ENCODE measurements at regions not wholly inside any gene's neighbourhood (a gene's known extent, or its start where the extent isn't known, plus 50 kb on each side); places are given as distances from the start of the nearest gene placed in this dataset.
"Not testable (repeated sequence)": the region's sequence is repeated elsewhere in the genome, so short reads cannot be mapped to it uniquely, and the experiment has no call there.

GRCh38 chr22:16146916-16147315 is 445.7 kb downstream of the CCT8L2 start:
- not testable (repeated sequence) for H3K9me3 ChIP-seq (ENCODE audit: insufficient read depth, low read depth, low read length); H3F3A ChIP-seq (ENCODE audit: low read depth); H3K79me2 ChIP-seq (ENCODE audit: insufficient read depth, low read length); H4K20me1 ChIP-seq (ENCODE audit: insufficient read depth, low read length, poor library complexity, severe bottlenecking); H3K4me3 ChIP-seq (ENCODE audit: low read length, poor library complexity, severe bottlenecking); H3K27me3 ChIP-seq (ENCODE audit: insufficient read depth, low read length, poor library complexity, severe bottlenecking); H3K9me2 ChIP-seq (replicated peaks; ENCODE audit: low read depth, low read length); H3K9ac ChIP-seq (ENCODE audit: low read depth, low read length, poor library complexity, severe bottlenecking); H3K36me3 ChIP-seq (ENCODE audit: insufficient read depth, low read length); H3K4me1 ChIP-seq (ENCODE audit: insufficient read depth, low read length, poor library complexity, severe bottlenecking); H2AFZ ChIP-seq (ENCODE audit: low read length); H3K4me2 ChIP-seq (ENCODE audit: low read depth, low read length, poor library complexity, severe bottlenecking)
- TF ChIP-seq CTCF (conservative IDR thresholded peaks at IDR 0.05; ENCODE audit: low read length) = peak; percentile 38

- H2AFZ ChIP-seq (ENCODE audit: low read length); H4K20me1 ChIP-seq (ENCODE audit: insufficient read depth, low read length, poor library complexity, severe bottlenecking); H3K9ac ChIP-seq (ENCODE audit: low read depth, low read length, poor library complexity, severe bottlenecking); H3K36me3 ChIP-seq (ENCODE audit: insufficient read depth, low read length); H3K9me2 ChIP-seq (replicated peaks; ENCODE audit: low read depth, low read length); H3K4me1 ChIP-seq (ENCODE audit: insufficient read depth, low read length, poor library complexity, severe bottlenecking); H3F3A ChIP-seq (ENCODE audit: low read depth); H3K4me2 ChIP-seq (ENCODE audit: low read depth, low read length, poor library complexity, severe bottlenecking); H3K27me3 ChIP-seq (ENCODE audit: insufficient read depth, low read length, poor library complexity, severe bottlenecking); H3K4me3 ChIP-seq (ENCODE audit: low read length, poor library complexity, severe bottlenecking); H3K79me2 ChIP-seq (ENCODE audit: insufficient read depth, low read length); H3K9me3 ChIP-seq (ENCODE audit: insufficient read depth, low read depth, low read length): not testable (repeated sequence)
Observed at GRCh38 chr22:16177287-16177686, 415.3 kb downstream of the CCT8L2 start.

- H3F3A ChIP-seq (ENCODE audit: low read depth); H3K27me3 ChIP-seq (ENCODE audit: insufficient read depth, low read length, poor library complexity, severe bottlenecking); H3K9me2 ChIP-seq (replicated peaks; ENCODE audit: low read depth, low read length); H2AFZ ChIP-seq (ENCODE audit: low read length); H3K4me2 ChIP-seq (ENCODE audit: low read depth, low read length, poor library complexity, severe bottlenecking); H3K9ac ChIP-seq (ENCODE audit: low read depth, low read length, poor library complexity, severe bottlenecking); H3K4me1 ChIP-seq (ENCODE audit: insufficient read depth, low read length, poor library complexity, severe bottlenecking); H3K79me2 ChIP-seq (ENCODE audit: insufficient read depth, low read length); H3K4me3 ChIP-seq (ENCODE audit: low read length, poor library complexity, severe bottlenecking); H4K20me1 ChIP-seq (ENCODE audit: insufficient read depth, low read length, poor library complexity, severe bottlenecking); H3K36me3 ChIP-seq (ENCODE audit: insufficient read depth, low read length); H3K9me3 ChIP-seq (ENCODE audit: insufficient read depth, low read depth, low read length): not testable (repeated sequence)
Observed at GRCh38 chr22:16183864-16184263, 408.7 kb downstream of the CCT8L2 start.
